ENCODE measurements at regions not wholly inside any gene's neighbourhood (a gene's known extent, or its start where the extent isn't known, plus 50 kb on each side); places are given as distances from the start of the nearest gene placed in this dataset.

DNA sequence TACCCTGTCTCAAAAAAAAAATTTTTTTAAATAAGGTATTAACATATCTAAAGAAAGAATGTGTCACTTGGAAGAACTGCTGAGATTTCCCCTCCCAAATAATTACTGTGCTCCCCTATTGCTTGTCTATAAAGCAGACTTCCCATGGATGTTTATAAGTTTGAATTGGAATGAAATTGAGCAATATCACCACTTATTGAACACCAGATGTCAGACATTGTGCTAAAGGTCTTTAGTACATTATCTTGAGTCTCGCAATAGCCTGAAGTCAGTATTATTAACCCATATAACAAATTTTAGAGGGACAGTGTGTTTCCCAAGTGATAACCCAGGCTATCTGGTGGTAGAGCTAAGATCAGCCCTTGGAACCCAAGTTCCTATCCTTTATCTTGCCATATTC lies 69.0 kb upstream of the EPCAM start:
- DNase-seq (ENCODE audit: low spot score): no peak
- Histone ChIP-seq H3K9me3 (ENCODE audit: control insufficient read depth in 4 of 4, low read length in 3 of 4) (no peaks in the 10 kb centered on the region), H3K4me3 (ENCODE audit: low read depth in 1 of 3, low read length in 3 of 3) (no peak overlapping the region), H3K4me1 (ENCODE audit: control insufficient read depth in 4 of 4, insufficient read depth in 4 of 4, low read length in 3 of 4) (peaks cover 0 to 3% (median 0%) of the 10 kb centered on the region in 4 donors), H3K27me3 (ENCODE audit: control insufficient read depth in 4 of 4, insufficient read depth in 4 of 4, low read length in 3 of 4) (no peaks in the 10 kb centered on the region), H3K9ac (ENCODE audit: low read depth in 1 of 2, low read length in 2 of 2) (no peak overlapping the region), H3K27ac (ENCODE audit: low read depth in 1 of 2, low read length in 2 of 2) (no peak overlapping the region), H3K36me3 (ENCODE audit: control insufficient read depth in 4 of 4, insufficient read depth in 3 of 4, low read depth in 1 of 4, low read length in 3 of 4) (no peaks in the 10 kb centered on the region)
- TF ChIP-seq, protein P1, sequence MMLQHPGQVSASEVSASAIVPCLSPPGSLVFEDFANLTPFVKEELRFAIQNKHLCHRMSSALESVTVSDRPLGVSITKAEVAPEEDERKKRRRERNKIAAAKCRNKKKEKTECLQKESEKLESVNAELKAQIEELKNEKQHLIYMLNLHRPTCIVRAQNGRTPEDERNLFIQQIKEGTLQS (IDR thresholded peaks at IDR 0.05): no peak
- TF ChIP-seq FOXA1 (IDR thresholded peaks at IDR 0.05) (no peak), TAF1 (conservative IDR thresholded peaks at IDR 0.05) (no peak), JUND (IDR thresholded peaks at IDR 0.05) (no peak), RXRA (IDR thresholded peaks at IDR 0.05) (no peak), YY1 (IDR thresholded peaks at IDR 0.05) (no peak), FOXA2 (IDR thresholded peaks at IDR 0.05) (no peak), EGR1 (IDR thresholded peaks at IDR 0.05; ENCODE audit: low read depth in 2 of 2) (no peak), GABPA (IDR thresholded peaks at IDR 0.05 in 1 of 2, conservative IDR thresholded peaks at IDR 0.05 in 1 of 2) (no peak), NR2F2 (IDR thresholded peaks at IDR 0.05) (no peak), HNF4G (IDR thresholded peaks at IDR 0.05) (no peak)
- TF ChIP-seq, protein P2, sequence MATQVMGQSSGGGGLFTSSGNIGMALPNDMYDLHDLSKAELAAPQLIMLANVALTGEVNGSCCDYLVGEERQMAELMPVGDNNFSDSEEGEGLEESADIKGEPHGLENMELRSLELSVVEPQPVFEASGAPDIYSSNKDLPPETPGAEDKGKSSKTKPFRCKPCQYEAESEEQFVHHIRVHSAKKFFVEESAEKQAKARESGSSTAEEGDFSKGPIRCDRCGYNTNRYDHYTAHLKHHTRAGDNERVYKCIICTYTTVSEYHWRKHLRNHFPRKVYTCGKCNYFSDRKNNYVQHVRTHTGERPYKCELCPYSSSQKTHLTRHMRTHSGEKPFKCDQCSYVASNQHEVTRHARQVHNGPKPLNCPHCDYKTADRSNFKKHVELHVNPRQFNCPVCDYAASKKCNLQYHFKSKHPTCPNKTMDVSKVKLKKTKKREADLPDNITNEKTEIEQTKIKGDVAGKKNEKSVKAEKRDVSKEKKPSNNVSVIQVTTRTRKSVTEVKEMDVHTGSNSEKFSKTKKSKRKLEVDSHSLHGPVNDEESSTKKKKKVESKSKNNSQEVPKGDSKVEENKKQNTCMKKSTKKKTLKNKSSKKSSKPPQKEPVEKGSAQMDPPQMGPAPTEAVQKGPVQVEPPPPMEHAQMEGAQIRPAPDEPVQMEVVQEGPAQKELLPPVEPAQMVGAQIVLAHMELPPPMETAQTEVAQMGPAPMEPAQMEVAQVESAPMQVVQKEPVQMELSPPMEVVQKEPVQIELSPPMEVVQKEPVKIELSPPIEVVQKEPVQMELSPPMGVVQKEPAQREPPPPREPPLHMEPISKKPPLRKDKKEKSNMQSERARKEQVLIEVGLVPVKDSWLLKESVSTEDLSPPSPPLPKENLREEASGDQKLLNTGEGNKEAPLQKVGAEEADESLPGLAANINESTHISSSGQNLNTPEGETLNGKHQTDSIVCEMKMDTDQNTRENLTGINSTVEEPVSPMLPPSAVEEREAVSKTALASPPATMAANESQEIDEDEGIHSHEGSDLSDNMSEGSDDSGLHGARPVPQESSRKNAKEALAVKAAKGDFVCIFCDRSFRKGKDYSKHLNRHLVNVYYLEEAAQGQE (IDR thresholded peaks at IDR 0.05): no peak
- TF ChIP-seq, protein P3, sequence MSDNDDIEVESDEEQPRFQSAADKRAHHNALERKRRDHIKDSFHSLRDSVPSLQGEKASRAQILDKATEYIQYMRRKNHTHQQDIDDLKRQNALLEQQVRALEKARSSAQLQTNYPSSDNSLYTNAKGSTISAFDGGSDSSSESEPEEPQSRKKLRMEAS (IDR thresholded peaks at IDR 0.05): no peak
- TF ChIP-seq, protein P4, sequence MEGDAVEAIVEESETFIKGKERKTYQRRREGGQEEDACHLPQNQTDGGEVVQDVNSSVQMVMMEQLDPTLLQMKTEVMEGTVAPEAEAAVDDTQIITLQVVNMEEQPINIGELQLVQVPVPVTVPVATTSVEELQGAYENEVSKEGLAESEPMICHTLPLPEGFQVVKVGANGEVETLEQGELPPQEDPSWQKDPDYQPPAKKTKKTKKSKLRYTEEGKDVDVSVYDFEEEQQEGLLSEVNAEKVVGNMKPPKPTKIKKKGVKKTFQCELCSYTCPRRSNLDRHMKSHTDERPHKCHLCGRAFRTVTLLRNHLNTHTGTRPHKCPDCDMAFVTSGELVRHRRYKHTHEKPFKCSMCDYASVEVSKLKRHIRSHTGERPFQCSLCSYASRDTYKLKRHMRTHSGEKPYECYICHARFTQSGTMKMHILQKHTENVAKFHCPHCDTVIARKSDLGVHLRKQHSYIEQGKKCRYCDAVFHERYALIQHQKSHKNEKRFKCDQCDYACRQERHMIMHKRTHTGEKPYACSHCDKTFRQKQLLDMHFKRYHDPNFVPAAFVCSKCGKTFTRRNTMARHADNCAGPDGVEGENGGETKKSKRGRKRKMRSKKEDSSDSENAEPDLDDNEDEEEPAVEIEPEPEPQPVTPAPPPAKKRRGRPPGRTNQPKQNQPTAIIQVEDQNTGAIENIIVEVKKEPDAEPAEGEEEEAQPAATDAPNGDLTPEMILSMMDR (IDR thresholded peaks at IDR 0.05; ENCODE audit: low read depth, low read length, missing input control): no peak
- TF ChIP-seq, protein P5, sequence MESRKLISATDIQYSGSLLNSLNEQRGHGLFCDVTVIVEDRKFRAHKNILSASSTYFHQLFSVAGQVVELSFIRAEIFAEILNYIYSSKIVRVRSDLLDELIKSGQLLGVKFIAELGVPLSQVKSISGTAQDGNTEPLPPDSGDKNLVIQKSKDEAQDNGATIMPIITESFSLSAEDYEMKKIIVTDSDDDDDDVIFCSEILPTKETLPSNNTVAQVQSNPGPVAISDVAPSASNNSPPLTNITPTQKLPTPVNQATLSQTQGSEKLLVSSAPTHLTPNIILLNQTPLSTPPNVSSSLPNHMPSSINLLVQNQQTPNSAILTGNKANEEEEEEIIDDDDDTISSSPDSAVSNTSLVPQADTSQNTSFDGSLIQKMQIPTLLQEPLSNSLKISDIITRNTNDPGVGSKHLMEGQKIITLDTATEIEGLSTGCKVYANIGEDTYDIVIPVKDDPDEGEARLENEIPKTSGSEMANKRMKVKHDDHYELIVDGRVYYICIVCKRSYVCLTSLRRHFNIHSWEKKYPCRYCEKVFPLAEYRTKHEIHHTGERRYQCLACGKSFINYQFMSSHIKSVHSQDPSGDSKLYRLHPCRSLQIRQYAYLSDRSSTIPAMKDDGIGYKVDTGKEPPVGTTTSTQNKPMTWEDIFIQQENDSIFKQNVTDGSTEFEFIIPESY (IDR thresholded peaks at IDR 0.05): no peak
- 73% methylated on average over 1 of the region's 1 CpG for WGBS

DNA sequence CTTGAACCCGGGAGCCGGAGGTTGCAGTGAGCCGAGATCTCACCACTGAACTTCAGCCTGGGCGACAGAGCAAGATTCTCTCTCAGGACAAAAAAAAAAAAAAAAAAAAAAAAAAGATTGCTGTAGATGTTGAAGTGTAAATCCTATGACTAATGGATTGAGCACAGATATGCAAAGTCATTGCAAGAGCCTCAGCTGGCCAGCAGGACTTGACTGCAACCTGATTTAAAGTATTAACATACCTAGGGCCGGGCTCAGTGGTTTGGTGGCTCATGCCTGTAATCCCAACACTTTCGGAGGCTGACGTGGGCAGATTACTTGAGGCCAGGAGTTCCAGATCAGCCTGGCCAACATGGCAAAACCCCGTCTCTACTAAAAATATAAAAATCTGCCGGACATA lies 69.6 kb upstream of the EPCAM start:
- Histone ChIP-seq H3K9me3 (ENCODE audit: control insufficient read depth in 4 of 4, low read length in 3 of 4) (no peaks in the 10 kb centered on the region), H3K4me1 (ENCODE audit: control insufficient read depth in 4 of 4, insufficient read depth in 4 of 4, low read length in 3 of 4) (peaks cover 0 to 3% (median 0%) of the 10 kb centered on the region in 4 donors), H3K27me3 (ENCODE audit: control insufficient read depth in 4 of 4, insufficient read depth in 4 of 4, low read length in 3 of 4) (no peaks in the 10 kb centered on the region), H3K4me3 (ENCODE audit: low read depth in 1 of 3, low read length in 3 of 3) (no peak overlapping the region), H3K27ac (ENCODE audit: low read depth in 1 of 2, low read length in 2 of 2) (no peak overlapping the region), H3K9ac (ENCODE audit: low read depth in 1 of 2, low read length in 2 of 2) (no peak overlapping the region), H3K36me3 (ENCODE audit: control insufficient read depth in 4 of 4, insufficient read depth in 3 of 4, low read depth in 1 of 4, low read length in 3 of 4) (no peaks in the 10 kb centered on the region)
- no peak for DNase-seq (ENCODE audit: low spot score)
- TF ChIP-seq, protein P5 (IDR thresholded peaks at IDR 0.05): no peak
- TF ChIP-seq TAF1 (conservative IDR thresholded peaks at IDR 0.05): no peak
- no peak for TF ChIP-seq YY1 (IDR thresholded peaks at IDR 0.05)
- 84% methylated on average over 9 of the region's 9 CpGs for WGBS
